ENCODE measurements at regions not wholly inside any gene's neighbourhood (a gene's known extent, or its start where the extent isn't known, plus 50 kb on each side); places are given as distances from the start of the nearest gene placed in this dataset.

DNA sequence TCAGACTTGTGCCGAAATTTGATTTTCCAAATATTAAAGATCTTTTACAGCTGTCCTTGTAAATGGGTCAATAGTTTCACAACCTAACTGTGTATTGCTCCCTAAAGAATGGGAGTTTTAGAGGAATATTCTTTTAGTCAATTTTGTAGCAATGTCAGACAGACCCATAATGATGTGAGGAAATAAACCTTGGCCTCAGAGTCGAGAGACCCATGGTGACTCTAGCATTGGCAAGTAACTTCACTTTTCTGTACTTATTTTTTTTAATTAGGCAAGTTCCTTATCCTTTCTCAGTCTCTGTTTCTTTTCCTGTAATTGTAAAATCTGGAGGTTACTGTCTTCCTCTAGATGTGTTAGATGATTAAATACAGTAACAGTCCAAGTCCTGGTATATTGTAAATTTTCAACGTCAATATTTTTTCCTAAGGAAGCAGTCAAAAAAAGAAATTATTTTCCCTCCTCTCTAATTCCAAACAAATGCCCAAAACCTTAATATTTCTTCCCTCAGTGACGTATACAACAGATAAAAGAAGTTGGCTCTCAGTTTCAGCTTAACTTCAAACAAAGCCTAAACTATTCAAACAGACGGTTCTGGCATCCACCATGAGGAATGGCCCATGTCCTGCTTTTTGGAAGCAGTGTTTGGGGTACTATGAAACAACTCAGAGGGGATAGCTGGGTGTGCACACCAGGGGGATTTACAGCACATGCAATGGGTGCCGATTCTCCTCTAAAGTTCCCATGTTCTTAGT lies 466.7 kb downstream of the TNS1 start:
- Histone ChIP-seq H3K27ac (ENCODE audit: control insufficient read depth, insufficient read depth, low read length) (no peak overlapping the region), H3K9me3 (ENCODE audit: control insufficient read depth, low read depth, low read length) (no peaks in the 10 kb centered on the region), H4K20me1 (ENCODE audit: control insufficient read depth, extremely low read depth, insufficient read depth, low read length) (no peaks in the 10 kb centered on the region), H3K36me3 (ENCODE audit: control insufficient read depth in 2 of 2, extremely low read depth in 1 of 2, insufficient read depth in 2 of 2, low read length in 2 of 2) (no peaks in the 10 kb centered on the region), H3K4me2 (ENCODE audit: control insufficient read depth, extremely low read depth, insufficient read depth, low read depth, low read length) (no peak overlapping the region), H2AFZ (ENCODE audit: control insufficient read depth, low read length) (no peak overlapping the region), H3K9ac (ENCODE audit: control insufficient read depth, extremely low read depth, insufficient read depth, low read length) (no peak overlapping the region), H3K4me3 (ENCODE audit: control insufficient read depth in 2 of 3, extremely low read depth in 1 of 3, insufficient read depth in 2 of 3, low read depth in 1 of 3, low read length in 3 of 3) (no peak overlapping the region), H3K27me3 (ENCODE audit: control insufficient read depth, extremely low read depth, insufficient read depth, low read length) (peaks cover 7% of the 10 kb centered on the region), H3K4me1 (ENCODE audit: control insufficient read depth, extremely low read depth, insufficient read depth, low read length) (no peaks in the 10 kb centered on the region), H3K79me2 (ENCODE audit: control insufficient read depth, insufficient read depth, low read length) (no peaks in the 10 kb centered on the region), H3K9me1 (ENCODE audit: control insufficient read depth, extremely low read depth, insufficient read depth, low read length) (no peaks in the 10 kb centered on the region)
- no peak for FAIRE-seq
- DNase-seq (ENCODE audit: low read depth, low spot score) = no peak
- TF ChIP-seq, protein P1, sequence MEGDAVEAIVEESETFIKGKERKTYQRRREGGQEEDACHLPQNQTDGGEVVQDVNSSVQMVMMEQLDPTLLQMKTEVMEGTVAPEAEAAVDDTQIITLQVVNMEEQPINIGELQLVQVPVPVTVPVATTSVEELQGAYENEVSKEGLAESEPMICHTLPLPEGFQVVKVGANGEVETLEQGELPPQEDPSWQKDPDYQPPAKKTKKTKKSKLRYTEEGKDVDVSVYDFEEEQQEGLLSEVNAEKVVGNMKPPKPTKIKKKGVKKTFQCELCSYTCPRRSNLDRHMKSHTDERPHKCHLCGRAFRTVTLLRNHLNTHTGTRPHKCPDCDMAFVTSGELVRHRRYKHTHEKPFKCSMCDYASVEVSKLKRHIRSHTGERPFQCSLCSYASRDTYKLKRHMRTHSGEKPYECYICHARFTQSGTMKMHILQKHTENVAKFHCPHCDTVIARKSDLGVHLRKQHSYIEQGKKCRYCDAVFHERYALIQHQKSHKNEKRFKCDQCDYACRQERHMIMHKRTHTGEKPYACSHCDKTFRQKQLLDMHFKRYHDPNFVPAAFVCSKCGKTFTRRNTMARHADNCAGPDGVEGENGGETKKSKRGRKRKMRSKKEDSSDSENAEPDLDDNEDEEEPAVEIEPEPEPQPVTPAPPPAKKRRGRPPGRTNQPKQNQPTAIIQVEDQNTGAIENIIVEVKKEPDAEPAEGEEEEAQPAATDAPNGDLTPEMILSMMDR (optimal IDR thresholded peaks at IDR 0.05 in 1 of 3, IDR thresholded peaks at IDR 0.05 in 1 of 3, conservative IDR thresholded peaks at IDR 0.05 in 1 of 3; ENCODE audit: extremely low read depth in 1 of 3, insufficient read depth in 2 of 3, low read length in 3 of 3) = no peak
- no peak for TF ChIP-seq EZH2 (IDR thresholded peaks at IDR 0.05; ENCODE audit: low read length)
- dilution Hi-C loops (cut with MboI; ENCODE audit: extremely low pct_ligation_motif_present, low sequenced_read_pairs) = no loop called here

DNA sequence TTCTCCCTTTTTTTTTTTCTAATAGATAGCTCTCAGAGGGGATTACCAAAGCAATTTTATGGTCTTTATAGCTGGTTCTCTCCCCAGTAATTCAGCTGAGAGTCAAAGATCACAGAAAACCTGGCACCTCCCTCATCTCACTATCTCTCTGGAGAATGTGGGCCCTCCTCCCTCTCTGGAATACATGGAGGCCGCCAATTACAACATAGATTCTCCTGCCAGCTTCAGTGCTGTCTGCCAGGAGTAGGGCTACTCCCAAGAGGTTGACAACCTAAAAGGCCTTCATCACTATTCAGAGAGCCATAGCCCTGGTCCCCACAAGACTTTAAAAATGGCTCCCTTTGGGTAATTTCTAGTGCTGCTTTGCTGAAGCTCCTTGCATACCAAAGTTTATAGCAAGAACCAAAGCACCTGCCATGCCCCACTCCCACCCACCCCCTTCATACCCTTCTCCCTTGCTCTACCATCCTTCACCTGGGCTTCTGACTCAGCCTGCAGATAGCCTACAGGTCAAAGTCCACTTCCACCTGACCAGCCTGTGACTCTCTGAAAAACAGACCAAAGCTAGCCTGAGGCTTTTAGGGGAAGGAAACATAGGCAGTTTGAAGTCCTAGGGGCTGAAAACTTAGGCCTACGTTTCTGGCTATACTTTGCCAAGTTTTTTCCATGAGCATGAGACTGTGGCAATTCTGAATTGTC lies 472.3 kb downstream of the TNS1 start:
- no peaks in the 10 kb centered on the region for H3K9me1 ChIP-seq (ENCODE audit: control insufficient read depth, extremely low read depth, insufficient read depth, low read length)
- H3K4me1 ChIP-seq (ENCODE audit: control insufficient read depth, extremely low read depth, insufficient read depth, low read length) = no peaks in the 10 kb centered on the region
- H3K4me2 ChIP-seq (ENCODE audit: control insufficient read depth, extremely low read depth, insufficient read depth, low read depth, low read length) = no peak overlapping the region
- no peaks in the 10 kb centered on the region for H3K79me2 ChIP-seq (ENCODE audit: control insufficient read depth, insufficient read depth, low read length)
- no peak overlapping the region for H3K27ac ChIP-seq (ENCODE audit: control insufficient read depth, insufficient read depth, low read length)
- DNase-seq (ENCODE audit: low read depth, low spot score) = no peak
- no peaks in the 10 kb centered on the region for H3K9me3 ChIP-seq (ENCODE audit: control insufficient read depth, low read depth, low read length)
- no peaks in the 10 kb centered on the region for H4K20me1 ChIP-seq (ENCODE audit: control insufficient read depth, extremely low read depth, insufficient read depth, low read length)
- no peak overlapping the region for H2AFZ ChIP-seq (ENCODE audit: control insufficient read depth, low read length)
- no peaks in the 10 kb centered on the region for H3K36me3 ChIP-seq (ENCODE audit: control insufficient read depth in 2 of 2, extremely low read depth in 1 of 2, insufficient read depth in 2 of 2, low read length in 2 of 2)
- H3K4me3 ChIP-seq (ENCODE audit: control insufficient read depth in 2 of 3, extremely low read depth in 1 of 3, insufficient read depth in 2 of 3, low read depth in 1 of 3, low read length in 3 of 3) = no peak overlapping the region
- H3K27me3 ChIP-seq (ENCODE audit: control insufficient read depth, extremely low read depth, insufficient read depth, low read length) = peaks cover 13% of the 10 kb centered on the region
- no peak for TF ChIP-seq EZH2 (IDR thresholded peaks at IDR 0.05; ENCODE audit: low read length)
- TF ChIP-seq, protein P1 (optimal IDR thresholded peaks at IDR 0.05 in 1 of 3, IDR thresholded peaks at IDR 0.05 in 1 of 3, conservative IDR thresholded peaks at IDR 0.05 in 1 of 3; ENCODE audit: extremely low read depth in 1 of 3, insufficient read depth in 2 of 3, low read length in 3 of 3) = no peak
- no peak for FAIRE-seq
- dilution Hi-C loops (cut with MboI; ENCODE audit: extremely low pct_ligation_motif_present, low sequenced_read_pairs) = no loop called here
- H3K9ac ChIP-seq (ENCODE audit: control insufficient read depth, extremely low read depth, insufficient read depth, low read length) = no peak overlapping the region

All from keratinocyte (primary cell).